Astrocyte (in vitro differentiated cells and primary cell): ENCODE measurements at regions not wholly inside any gene's neighbourhood (a gene's known extent, or its start where the extent isn't known, plus 50 kb on each side); places are given as distances from the start of the nearest gene placed in this dataset.

Source experiments
- DNase-seq: peaks from one replicate; pipeline ENCODE4 v3.0.0-alpha.2; 2010; ENCODE audit warnings: low read depth
- FAIRE-seq: peaks from 2 replicates; lab custom pipeline; 2011; peaks lifted over from hg19 to GRCh38; lab: Jason Lieb, UNC
- H2AFZ ChIP-seq: 2 replicates; pipeline ENCODE4 v1.6.0; 2012; ENCODE audit warnings: low read depth, low read length, inconsistent platforms
- H3K27ac ChIP-seq: 2 replicates; pipeline ENCODE4 v1.5.1; 2011; ENCODE audit warnings: low read depth, low read length, inconsistent platforms
- H3K27me3 ChIP-seq: 2 replicates; pipeline ENCODE4 v1.6.0; 2011; ENCODE audit warnings: low read length, inconsistent platforms; ENCODE audit not compliant: insufficient read depth
- H3K36me3 ChIP-seq: 2 replicates; pipeline ENCODE4 v1.5.1; 2011; ENCODE audit warnings: low read length, inconsistent platforms; ENCODE audit not compliant: insufficient read depth
- H3K4me1 ChIP-seq: 2 replicates; pipeline ENCODE4 v1.5.1; 2011; ENCODE audit warnings: low read length, inconsistent platforms; ENCODE audit not compliant: insufficient read depth
- H3K4me2 ChIP-seq: 2 replicates; pipeline ENCODE4 v1.6.0; 2012; ENCODE audit warnings: low read length, inconsistent platforms
- H3K4me3 ChIP-seq: 2 replicates; pipeline ENCODE4 v1.5.1; 2011; ENCODE audit warnings: low read depth, mild to moderate bottlenecking, low read length, inconsistent platforms; ENCODE audit not compliant: insufficient read depth
- H3K79me2 ChIP-seq: 2 replicates; pipeline ENCODE4 v1.6.0; 2012; ENCODE audit warnings: mild to moderate bottlenecking, low read length, inconsistent platforms; ENCODE audit not compliant: insufficient read depth
- H3K9ac ChIP-seq: 2 replicates; pipeline ENCODE4 v1.6.0; 2012; ENCODE audit warnings: mild to moderate bottlenecking, low read length, inconsistent platforms
- H3K9me3 ChIP-seq: 2 replicates; pipeline ENCODE4 v1.5.1; 2012; ENCODE audit warnings: low read depth, mild to moderate bottlenecking, low read length, inconsistent platforms; ENCODE audit not compliant: insufficient read depth
- H4K20me1 ChIP-seq: 2 replicates; pipeline ENCODE4 v1.6.0; 2012; ENCODE audit warnings: low read length, inconsistent platforms; ENCODE audit not compliant: insufficient read depth
- H3K27ac Mint-ChIP-seq: one replicate; pipeline ENCODE4 v1.8.0; 2021; ENCODE audit warnings: mild to moderate bottlenecking, mixed read lengths; ENCODE audit not compliant: unreplicated experiment
- H3K27me3 Mint-ChIP-seq: one replicate; pipeline ENCODE4 v1.8.0; 2021; ENCODE audit warnings: low read depth, mixed read lengths; ENCODE audit not compliant: unreplicated experiment
- H3K36me3 Mint-ChIP-seq: one replicate; pipeline ENCODE4 v1.8.0; 2021; ENCODE audit warnings: low read depth, mixed read lengths; ENCODE audit not compliant: unreplicated experiment
- H3K4me1 Mint-ChIP-seq: one replicate; pipeline ENCODE4 v1.8.0; 2021; ENCODE audit warnings: low read depth, mixed read lengths; ENCODE audit not compliant: unreplicated experiment
- H3K4me3 Mint-ChIP-seq: one replicate; pipeline ENCODE4 v1.8.0; 2021; ENCODE audit warnings: mild to moderate bottlenecking, moderate library complexity, mixed read lengths; ENCODE audit not compliant: unreplicated experiment
- H3K9me3 Mint-ChIP-seq: one replicate; pipeline ENCODE4 v1.8.0; 2021; ENCODE audit warnings: mild to moderate bottlenecking, mixed read lengths; ENCODE audit not compliant: unreplicated experiment
- EZH2 ChIP-seq: IDR thresholded peaks from 2 replicates; pipeline ENCODE4 v1.6.1; 2012; ENCODE audit warnings: mild to moderate bottlenecking, low read length, inconsistent platforms; ENCODE audit not compliant: insufficient read depth
- TF ChIP-seq, protein P1 (sequence below): IDR thresholded peaks from 2 replicates; pipeline ENCODE4 v1.5.1; 2011; ENCODE audit warnings: low read depth, mild to moderate bottlenecking, inconsistent platforms, low read length, moderate library complexity; ENCODE audit not compliant: insufficient read depth

DNA sequence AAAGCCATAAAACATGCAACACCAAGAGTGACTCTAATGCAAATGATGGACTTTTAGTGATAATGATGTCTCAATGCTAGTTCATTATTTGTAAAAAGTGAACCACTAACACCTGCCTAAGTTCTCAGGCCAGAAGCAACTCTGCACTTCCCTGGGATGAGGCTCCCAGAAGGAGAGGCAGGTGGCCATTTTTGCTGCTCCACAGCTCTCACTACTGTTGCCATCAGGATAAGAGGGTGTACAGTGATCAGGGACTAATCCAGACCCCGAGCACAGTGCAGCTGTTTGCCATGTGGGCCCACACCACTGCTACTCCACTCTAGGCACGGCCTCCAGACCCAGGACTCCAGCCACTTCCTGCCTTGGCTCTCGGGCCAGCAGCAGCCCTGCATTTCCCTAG is 828.3 kb upstream of the MIR17HG start:
- Mint-ChIP-seq H3K4me1 (no peaks in the 10 kb centered on the region), H3K27me3 (no peaks in the 10 kb centered on the region), H3K4me3 (no peak overlapping the region), H3K9me3 (peaks cover 18% of the 10 kb centered on the region), H3K36me3 (no peaks in the 10 kb centered on the region), H3K27ac (no peak overlapping the region)
- H3K4me1 ChIP-seq, result no peaks in the 10 kb centered on the region
- DNase-seq (no peak), FAIRE-seq (no peak)
- H3K27me3 ChIP-seq, result no peaks in the 10 kb centered on the region
- H3K4me3 ChIP-seq, result no peak overlapping the region
- no peak overlapping the region for H3K9ac ChIP-seq
- TF ChIP-seq EZH2, result no peak
- TF ChIP-seq, protein P1, sequence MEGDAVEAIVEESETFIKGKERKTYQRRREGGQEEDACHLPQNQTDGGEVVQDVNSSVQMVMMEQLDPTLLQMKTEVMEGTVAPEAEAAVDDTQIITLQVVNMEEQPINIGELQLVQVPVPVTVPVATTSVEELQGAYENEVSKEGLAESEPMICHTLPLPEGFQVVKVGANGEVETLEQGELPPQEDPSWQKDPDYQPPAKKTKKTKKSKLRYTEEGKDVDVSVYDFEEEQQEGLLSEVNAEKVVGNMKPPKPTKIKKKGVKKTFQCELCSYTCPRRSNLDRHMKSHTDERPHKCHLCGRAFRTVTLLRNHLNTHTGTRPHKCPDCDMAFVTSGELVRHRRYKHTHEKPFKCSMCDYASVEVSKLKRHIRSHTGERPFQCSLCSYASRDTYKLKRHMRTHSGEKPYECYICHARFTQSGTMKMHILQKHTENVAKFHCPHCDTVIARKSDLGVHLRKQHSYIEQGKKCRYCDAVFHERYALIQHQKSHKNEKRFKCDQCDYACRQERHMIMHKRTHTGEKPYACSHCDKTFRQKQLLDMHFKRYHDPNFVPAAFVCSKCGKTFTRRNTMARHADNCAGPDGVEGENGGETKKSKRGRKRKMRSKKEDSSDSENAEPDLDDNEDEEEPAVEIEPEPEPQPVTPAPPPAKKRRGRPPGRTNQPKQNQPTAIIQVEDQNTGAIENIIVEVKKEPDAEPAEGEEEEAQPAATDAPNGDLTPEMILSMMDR, result no peak
- no peak overlapping the region for H3K27ac ChIP-seq
- H3K9me3 ChIP-seq, result no peaks in the 10 kb centered on the region
- H3K79me2 ChIP-seq, result no peaks in the 10 kb centered on the region
- H3K4me2 ChIP-seq, result no peak overlapping the region
- no peaks in the 10 kb centered on the region for H4K20me1 ChIP-seq
- no peak overlapping the region for H2AFZ ChIP-seq
- H3K36me3 ChIP-seq, result no peaks in the 10 kb centered on the region

DNA sequence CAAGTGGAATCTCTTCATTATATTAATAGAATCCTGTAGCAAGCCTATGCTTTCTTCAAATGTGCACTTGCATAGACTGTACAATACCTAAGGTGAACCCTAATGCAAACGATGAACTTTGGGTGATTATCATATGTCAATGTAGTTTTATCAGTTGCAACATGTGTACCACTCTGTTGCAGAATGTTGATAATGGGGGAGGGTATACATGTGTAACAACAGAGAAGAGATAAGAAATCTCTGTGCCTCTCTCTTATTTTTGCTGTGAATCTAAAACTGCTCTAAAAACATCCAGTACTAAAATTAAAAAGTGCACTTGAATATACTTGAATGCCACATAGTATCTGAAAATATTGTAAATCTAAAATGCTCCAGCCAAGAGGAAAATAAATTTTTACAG is 820.8 kb upstream of the MIR17HG start:
- Histone ChIP-seq H3K79me2 (no peaks in the 10 kb centered on the region), H3K27ac (no peak overlapping the region), H3K27me3 (no peaks in the 10 kb centered on the region), H3K36me3 (no peaks in the 10 kb centered on the region), H3K9me3 (no peaks in the 10 kb centered on the region), H3K9ac (no peak overlapping the region), H3K4me3 (no peak overlapping the region), H3K4me2 (no peak overlapping the region), H4K20me1 (no peaks in the 10 kb centered on the region), H3K4me1 (no peaks in the 10 kb centered on the region), H2AFZ (no peak overlapping the region)
- no peak overlapping the region for H3K27ac Mint-ChIP-seq
- H3K9me3 Mint-ChIP-seq, result peaks cover 9% of the 10 kb centered on the region
- TF ChIP-seq, protein P1, result no peak
- TF ChIP-seq EZH2, result no peak
- FAIRE-seq (no peak), DNase-seq (no peak)
- H3K27me3 Mint-ChIP-seq, result no peaks in the 10 kb centered on the region
- H3K4me3 Mint-ChIP-seq, result no peak overlapping the region
- H3K4me1 Mint-ChIP-seq, result no peaks in the 10 kb centered on the region
- H3K36me3 Mint-ChIP-seq, result no peaks in the 10 kb centered on the region

GRCh38 chr13:90531744-90532143 is 815.7 kb upstream of the MIR17HG start:
- FAIRE-seq, result no peak
- TF ChIP-seq EZH2, result no peak
- TF ChIP-seq, protein P1, result no peak
- Mint-ChIP-seq H3K4me1 (no peaks in the 10 kb centered on the region), H3K9me3 (no peaks in the 10 kb centered on the region), H3K27ac (no peak overlapping the region), H3K27me3 (no peaks in the 10 kb centered on the region), H3K36me3 (no peaks in the 10 kb centered on the region), H3K4me3 (no peak overlapping the region)
- H4K20me1 ChIP-seq, result no peaks in the 10 kb centered on the region
- no peaks in the 10 kb centered on the region for H3K9me3 ChIP-seq
- no peak for DNase-seq
- no peaks in the 10 kb centered on the region for H3K27me3 ChIP-seq
- H3K9ac ChIP-seq, result no peak overlapping the region
- H3K4me3 ChIP-seq, result no peak overlapping the region
- H3K27ac ChIP-seq, result no peak overlapping the region
- no peaks in the 10 kb centered on the region for H3K4me1 ChIP-seq
- no peak overlapping the region for H2AFZ ChIP-seq
- H3K36me3 ChIP-seq, result no peaks in the 10 kb centered on the region
- H3K79me2 ChIP-seq, result no peaks in the 10 kb centered on the region
- H3K4me2 ChIP-seq, result no peak overlapping the region
